Colonic mucosa (tissue), 4 donors: ENCODE measurements at regions not wholly inside any gene's neighbourhood (a gene's known extent, or its start where the extent isn't known, plus 50 kb on each side); places are given as distances from the start of the nearest gene placed in this dataset.

ENCODE experiments used
- DNase-seq: peaks from one replicate; pipeline ENCODE4 v3.0.0-alpha.2; 2020
- H3K27ac ChIP-seq: fragments of 200-600 bp; one replicate; pipeline ENCODE4 v1.8.0; 2021
- H3K27me3 ChIP-seq: fragments of 200-600 bp; one replicate; pipeline ENCODE4 v1.8.0; 2021
- H3K36me3 ChIP-seq: fragments of 200-600 bp; one replicate; pipeline ENCODE4 v1.8.0; 2021
- H3K4me1 ChIP-seq: fragments of 200-600 bp; one replicate; pipeline ENCODE4 v1.8.0; 2021; ENCODE audit warnings: mild to moderate bottlenecking
- H3K4me3 ChIP-seq: fragments of 200-600 bp; one replicate; pipeline ENCODE4 v1.8.0; 2021
- H3K9ac ChIP-seq, 2 donors: one replicate each; pipeline ENCODE4 v1.7.0; 2013; ENCODE audit warnings: control low read depth in 2 of 2, low read depth in 2 of 2, low read length in 2 of 2
- H3K9me3 ChIP-seq: fragments of 200-600 bp; one replicate; pipeline ENCODE4 v1.8.0; 2021
- intact Hi-C: fragments of 100-400 bp; cut with DNase I; formaldehyde crosslinking; loops from one replicate; pipeline ENCODE4 v1.14.1; 2022
- TF ChIP-seq, protein P1 (sequence below): fragments of 200-600 bp; IDR thresholded peaks from one replicate; pipeline ENCODE4 v1.8.0; 2022; ENCODE audit warnings: antibody characterized with exemption, mild to moderate bottlenecking
- donor health status: healthy.
- donor health status: DM: no; HTN: no; CAD: no.
- donor health status: DM: no; HTN: no; CAD: no.

DNA sequence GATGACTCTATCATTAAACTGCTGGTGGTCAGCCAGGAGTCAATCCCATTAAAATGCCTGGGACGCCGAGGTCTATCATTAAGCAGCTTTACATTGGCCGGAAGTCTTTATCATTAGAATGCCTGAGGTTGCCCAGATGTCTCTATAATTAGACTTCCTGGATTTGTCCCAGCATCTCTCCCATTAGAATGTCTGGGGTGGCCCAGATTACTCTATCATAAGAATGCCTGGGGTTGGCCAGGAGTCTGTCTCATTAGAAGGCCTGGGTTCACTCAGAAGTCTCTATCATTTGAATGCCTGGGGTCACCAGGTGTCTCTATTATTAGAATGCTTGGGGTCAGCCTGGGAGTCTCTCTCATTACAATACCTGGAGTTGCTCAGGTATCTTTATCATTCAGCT is 2227.2 kb downstream of the TP53TG3F start:
- TF ChIP-seq, protein P1, sequence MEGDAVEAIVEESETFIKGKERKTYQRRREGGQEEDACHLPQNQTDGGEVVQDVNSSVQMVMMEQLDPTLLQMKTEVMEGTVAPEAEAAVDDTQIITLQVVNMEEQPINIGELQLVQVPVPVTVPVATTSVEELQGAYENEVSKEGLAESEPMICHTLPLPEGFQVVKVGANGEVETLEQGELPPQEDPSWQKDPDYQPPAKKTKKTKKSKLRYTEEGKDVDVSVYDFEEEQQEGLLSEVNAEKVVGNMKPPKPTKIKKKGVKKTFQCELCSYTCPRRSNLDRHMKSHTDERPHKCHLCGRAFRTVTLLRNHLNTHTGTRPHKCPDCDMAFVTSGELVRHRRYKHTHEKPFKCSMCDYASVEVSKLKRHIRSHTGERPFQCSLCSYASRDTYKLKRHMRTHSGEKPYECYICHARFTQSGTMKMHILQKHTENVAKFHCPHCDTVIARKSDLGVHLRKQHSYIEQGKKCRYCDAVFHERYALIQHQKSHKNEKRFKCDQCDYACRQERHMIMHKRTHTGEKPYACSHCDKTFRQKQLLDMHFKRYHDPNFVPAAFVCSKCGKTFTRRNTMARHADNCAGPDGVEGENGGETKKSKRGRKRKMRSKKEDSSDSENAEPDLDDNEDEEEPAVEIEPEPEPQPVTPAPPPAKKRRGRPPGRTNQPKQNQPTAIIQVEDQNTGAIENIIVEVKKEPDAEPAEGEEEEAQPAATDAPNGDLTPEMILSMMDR, result no peak
- H3K4me1 ChIP-seq, result no peaks in the 10 kb centered on the region
- H3K27ac ChIP-seq, result no peak overlapping the region
- no peak for DNase-seq
- H3K9me3 ChIP-seq, result no peaks in the 10 kb centered on the region
- H3K4me3 ChIP-seq, result no peak overlapping the region
- intact Hi-C loops, result no loop called here
- H3K27me3 ChIP-seq, result no peaks in the 10 kb centered on the region
- H3K36me3 ChIP-seq, result no peaks in the 10 kb centered on the region
- H3K9ac ChIP-seq, result no peak overlapping the region

DNA sequence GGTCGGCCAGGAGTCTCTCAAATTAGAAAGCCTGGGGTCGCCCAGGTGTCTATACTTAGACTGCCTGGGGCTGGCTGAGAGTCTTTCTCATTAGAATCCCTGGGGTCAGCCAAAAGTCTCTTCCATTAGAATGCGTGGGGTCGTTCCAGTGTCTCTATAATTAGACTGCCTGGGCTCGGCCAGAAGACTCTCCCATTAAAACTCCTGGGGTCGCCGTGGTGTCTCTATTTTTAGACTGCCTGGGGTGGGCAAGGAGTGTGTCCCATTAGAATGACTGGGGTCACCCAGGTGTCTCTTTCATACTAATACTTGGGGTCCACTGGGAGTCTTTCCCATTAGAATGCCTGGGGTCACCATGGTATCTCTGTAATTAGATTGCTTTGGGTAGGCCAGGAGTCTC is 2227.7 kb downstream of the TP53TG3F start:
- Histone ChIP-seq H3K27me3 (no peaks in the 10 kb centered on the region), H3K9ac (no peak overlapping the region), H3K4me1 (no peaks in the 10 kb centered on the region), H3K9me3 (no peaks in the 10 kb centered on the region), H3K36me3 (no peaks in the 10 kb centered on the region), H3K4me3 (no peak overlapping the region), H3K27ac (no peak overlapping the region)
- TF ChIP-seq, protein P1, result no peak
- intact Hi-C loops, result no loop called here
- DNase-seq, result no peak

DNA sequence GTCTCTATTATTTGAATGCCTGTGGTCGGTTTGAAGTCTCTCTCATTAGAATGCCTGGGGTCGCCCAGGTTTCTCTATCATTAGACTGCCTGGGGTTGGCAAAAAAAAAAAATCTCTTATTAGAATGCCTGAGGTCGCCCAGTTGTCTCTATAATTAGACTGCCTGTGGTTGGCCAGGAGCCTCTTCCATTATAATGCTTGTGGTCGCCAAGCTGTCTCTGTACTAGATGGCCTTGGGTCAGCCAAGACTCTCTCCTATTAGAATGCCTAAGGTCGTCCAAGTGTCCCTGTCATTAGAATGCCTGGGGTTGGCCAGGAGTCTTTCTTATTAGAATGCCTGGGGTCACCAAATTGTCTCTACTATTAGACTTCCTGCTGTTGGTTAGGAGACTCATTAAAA is 2228.4 kb downstream of the TP53TG3F start:
- Histone ChIP-seq H3K27ac (no peak overlapping the region), H3K36me3 (no peaks in the 10 kb centered on the region), H3K9ac (no peak overlapping the region), H3K4me1 (no peaks in the 10 kb centered on the region), H3K9me3 (no peaks in the 10 kb centered on the region), H3K27me3 (no peaks in the 10 kb centered on the region), H3K4me3 (no peak overlapping the region)
- DNase-seq, result no peak
- intact Hi-C loops, result no loop called here
- TF ChIP-seq, protein P1, result no peak

DNA sequence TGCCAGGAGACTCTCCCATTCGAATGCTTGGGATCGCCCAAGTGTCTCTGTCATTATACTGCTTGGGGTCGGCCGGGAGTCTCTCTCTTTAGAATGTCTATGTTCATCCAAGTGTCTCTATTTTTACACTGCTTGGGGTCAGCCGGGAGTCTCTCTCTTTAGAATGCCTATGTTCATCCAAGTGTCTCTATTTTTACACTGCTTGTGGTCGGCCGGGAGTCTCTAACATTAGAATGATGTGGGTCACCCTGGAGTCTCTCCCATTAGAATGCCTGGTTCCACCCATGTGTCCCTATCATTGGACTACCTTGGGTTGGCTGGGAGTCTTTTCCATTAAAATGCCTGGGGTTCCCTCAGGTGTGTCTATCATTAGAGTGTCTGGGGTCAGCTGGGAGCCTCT is 2230.4 kb downstream of the TP53TG3F start:
- Histone ChIP-seq H3K4me3 (no peak overlapping the region), H3K27me3 (no peaks in the 10 kb centered on the region), H3K27ac (no peak overlapping the region), H3K4me1 (no peaks in the 10 kb centered on the region), H3K9me3 (no peaks in the 10 kb centered on the region), H3K9ac (no peak overlapping the region), H3K36me3 (no peaks in the 10 kb centered on the region)
- TF ChIP-seq, protein P1, result no peak
- intact Hi-C loops, result no loop called here
- no peak for DNase-seq

DNA sequence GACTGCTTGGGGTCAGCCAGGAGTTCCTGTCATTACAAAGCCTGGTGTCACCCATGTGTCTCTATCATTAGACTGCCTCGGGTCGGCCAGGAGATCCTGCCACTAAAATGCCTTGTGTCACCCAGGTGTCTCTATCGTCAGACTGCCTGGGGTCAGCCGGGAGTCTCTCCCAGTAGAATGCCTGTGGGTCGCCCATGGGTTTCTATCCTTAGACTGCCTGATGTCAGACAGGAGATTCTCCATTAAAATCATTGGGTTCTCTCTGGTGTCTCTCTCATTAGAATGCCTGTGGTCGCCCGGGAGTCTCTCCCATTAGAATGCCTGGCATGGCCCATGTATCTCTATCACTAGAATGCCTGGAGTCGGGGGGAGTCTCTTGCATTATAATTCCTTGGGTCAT is 2231.0 kb downstream of the TP53TG3F start:
- TF ChIP-seq, protein P1, result no peak
- intact Hi-C loops, result no loop called here
- H3K27me3 ChIP-seq, result no peaks in the 10 kb centered on the region
- no peaks in the 10 kb centered on the region for H3K4me1 ChIP-seq
- H3K9ac ChIP-seq, result no peak overlapping the region
- H3K27ac ChIP-seq, result no peak overlapping the region
- no peak for DNase-seq
- no peaks in the 10 kb centered on the region for H3K9me3 ChIP-seq
- no peak overlapping the region for H3K4me3 ChIP-seq
- no peaks in the 10 kb centered on the region for H3K36me3 ChIP-seq

DNA sequence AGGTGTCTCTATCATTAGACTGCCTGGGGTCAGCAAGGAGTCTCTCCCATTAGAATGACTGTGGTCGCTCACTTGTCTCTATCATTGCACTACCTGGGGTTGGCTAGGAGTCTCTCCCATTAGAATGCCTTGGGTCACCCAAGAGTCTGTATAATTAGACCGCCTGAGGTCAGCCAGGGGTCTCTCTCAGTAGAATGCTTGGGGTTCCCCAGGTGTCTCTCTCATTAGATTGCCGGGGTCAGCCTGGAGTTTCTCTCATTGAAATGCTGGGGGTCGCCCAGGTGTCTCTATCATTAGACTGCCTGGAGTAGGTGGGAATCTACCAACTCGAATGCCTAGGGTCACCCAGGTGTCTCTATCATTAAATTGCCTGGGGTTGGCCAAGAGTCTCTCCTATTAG is 2231.6 kb downstream of the TP53TG3F start:
- TF ChIP-seq, protein P1, result no peak
- Histone ChIP-seq H3K9me3 (no peaks in the 10 kb centered on the region), H3K27ac (no peak overlapping the region), H3K9ac (no peak overlapping the region), H3K4me1 (no peaks in the 10 kb centered on the region), H3K4me3 (no peak overlapping the region), H3K27me3 (no peaks in the 10 kb centered on the region), H3K36me3 (no peaks in the 10 kb centered on the region)
- no peak for DNase-seq
- intact Hi-C loops, result no loop called here
